ENCODE measurements at regions not wholly inside any gene's neighbourhood (a gene's known extent, or its start where the extent isn't known, plus 50 kb on each side); places are given as distances from the start of the nearest gene placed in this dataset.
"Not testable (repeated sequence)": the region's sequence is repeated elsewhere in the genome, so short reads cannot be mapped to it uniquely, and the experiment has no call there.

DNA sequence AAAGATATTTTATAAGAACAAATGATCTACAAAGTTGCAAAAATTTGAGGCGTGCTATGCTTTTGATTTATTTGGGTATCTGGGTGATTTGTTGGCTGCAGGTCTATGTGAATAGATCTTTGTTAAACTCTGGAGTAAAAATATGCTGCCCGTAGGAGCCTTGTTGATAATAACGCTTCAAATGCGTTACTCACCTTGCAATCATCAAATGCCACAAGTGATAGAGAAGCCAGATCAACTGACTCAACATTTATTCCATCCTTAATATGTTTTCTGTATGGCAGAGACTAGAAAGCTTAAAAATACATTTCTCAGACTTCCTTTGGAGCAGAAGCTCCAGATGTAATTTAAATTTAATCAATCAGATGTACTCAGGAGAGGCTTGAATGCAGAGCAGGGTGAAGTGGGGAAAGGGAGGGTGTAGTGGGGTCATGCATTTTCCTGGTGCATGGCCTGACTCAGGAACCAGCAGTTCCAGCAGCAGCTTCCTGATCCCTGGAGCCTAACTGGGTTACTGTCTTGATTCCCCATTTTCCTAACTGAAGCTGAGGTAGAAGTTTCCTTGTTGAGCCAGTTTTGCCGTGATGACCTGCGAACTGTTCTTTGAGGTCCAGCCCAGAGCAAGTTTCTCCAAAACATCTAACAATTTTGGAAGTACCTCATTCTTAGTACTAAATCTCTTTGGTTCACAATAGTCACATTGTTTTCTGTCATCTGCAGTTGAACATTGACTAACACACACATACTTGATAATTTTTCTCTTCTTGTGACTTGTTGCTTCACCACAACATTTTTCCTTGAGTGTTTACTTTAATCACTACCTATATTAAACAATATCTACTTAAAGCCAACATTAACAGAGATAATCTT lies 284.7 kb upstream of the CWC22 start:
- no peak for DNase-seq (ENCODE audit: low spot score)

- DNase-seq (ENCODE audit: low spot score) = no peak
Observed at GRCh38 chr2:180291060-180291459, 284.0 kb upstream of the CWC22 start.

GRCh38 chr2:180289627-180290026 lies 282.5 kb upstream of the CWC22 start:
- no peak for DNase-seq (ENCODE audit: low spot score)

DNA sequence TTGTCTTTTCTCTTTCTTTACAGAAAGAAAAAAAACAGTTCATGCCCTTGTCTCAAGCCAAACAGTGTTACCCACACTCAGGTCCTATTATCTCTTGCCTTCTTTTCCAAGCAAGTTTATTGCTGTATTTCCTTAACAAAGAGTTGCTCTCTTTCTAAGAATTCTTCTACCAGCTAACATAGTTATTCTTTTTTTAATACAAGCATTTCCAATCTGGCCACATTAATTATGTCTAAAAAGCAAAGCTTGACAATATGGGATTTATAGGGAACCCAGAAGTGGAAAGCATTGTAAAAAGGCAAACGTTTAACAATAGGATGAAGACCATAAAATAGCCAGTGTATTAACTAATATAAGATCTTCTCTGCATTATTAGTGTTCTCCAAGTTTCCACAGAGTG lies 272.5 kb upstream of the CWC22 start:
- DNase-seq (ENCODE audit: low spot score) = no peak

DNA sequence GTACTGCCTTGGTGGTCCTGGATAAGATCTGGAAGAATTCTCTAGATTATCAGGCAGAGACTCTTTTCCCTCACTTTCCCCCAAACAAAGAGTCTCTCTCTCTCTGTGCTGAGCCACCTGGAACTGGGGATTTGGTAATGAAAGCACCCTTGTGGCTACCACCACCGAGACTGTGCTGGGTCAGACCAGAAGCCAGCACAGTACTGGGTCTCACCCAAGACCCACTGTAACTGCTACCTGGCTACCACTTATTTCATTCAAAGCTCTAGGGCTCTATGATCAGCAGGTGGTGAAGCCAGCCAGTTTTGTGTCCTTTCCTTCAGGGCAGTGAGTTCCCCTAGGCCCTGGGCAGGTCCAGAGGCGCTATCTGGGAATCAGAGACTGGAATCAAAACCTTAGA lies 269.6 kb upstream of the CWC22 start:
- no peak for DNase-seq (ENCODE audit: low spot score)

- DNase-seq (ENCODE audit: low spot score) = no peak
Observed at GRCh38 chr2:180268006-180268405, 260.9 kb upstream of the CWC22 start.

- no peak for DNase-seq (ENCODE audit: low spot score)
Observed at GRCh38 chr2:180261976-180262375, 254.9 kb upstream of the CWC22 start.

- DNase-seq (ENCODE audit: low spot score) = no peak
Observed at GRCh38 chr2:180258579-180258978, 251.5 kb upstream of the CWC22 start.

DNA sequence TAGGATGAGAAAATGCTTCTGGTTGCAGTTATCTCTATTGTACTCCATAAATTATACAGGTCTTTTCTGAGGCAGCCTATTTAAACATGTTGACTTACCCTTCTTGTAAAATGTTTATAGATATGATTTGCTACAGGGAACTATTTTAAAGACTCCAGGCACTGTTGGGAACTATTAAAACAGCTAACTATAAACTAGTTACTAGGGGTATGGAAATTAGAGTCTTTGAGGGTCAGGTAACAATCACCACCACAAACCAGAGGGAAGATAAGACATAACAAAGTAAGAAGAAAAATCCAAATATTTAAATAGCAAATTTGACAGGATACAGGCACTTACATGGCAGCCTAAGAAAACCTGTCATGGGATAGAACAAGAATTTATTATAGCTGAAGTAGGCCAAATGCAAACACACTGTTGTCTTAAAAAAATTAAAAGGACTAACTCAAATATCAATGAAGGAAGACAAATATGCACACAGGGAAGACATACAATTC lies 251.0 kb upstream of the CWC22 start:
- no peak for DNase-seq (ENCODE audit: low spot score)

DNA sequence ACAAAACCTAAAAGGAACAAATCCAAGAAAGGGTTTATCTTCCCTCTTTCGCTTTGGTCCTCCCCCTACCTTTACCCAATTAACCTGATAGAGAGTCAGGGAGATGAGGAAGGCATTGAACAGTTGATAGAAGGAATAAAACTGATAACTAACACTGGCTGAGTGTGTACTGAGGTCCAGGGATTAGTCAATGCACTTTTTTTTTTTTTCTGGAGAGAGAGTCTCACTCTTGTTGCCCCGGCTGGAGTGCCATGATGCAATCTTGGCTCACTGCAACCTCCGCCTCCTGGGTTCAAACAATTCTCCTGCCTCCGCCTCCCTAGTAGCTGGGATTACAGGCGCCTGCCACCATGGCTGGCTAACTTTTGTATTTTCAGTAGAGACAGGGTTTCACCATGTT lies 250.2 kb upstream of the CWC22 start:
- DNase-seq (ENCODE audit: low spot score) = no peak

- DNase-seq (ENCODE audit: low spot score) = no peak
Observed at GRCh38 chr2:180255981-180256380, 248.9 kb upstream of the CWC22 start.

- no peak for DNase-seq (ENCODE audit: low spot score)
Observed at GRCh38 chr2:180254872-180255271, 247.8 kb upstream of the CWC22 start.

- no peak for DNase-seq (ENCODE audit: low spot score)
Observed at GRCh38 chr2:180247658-180248057, 240.6 kb upstream of the CWC22 start.

- no peak for DNase-seq (ENCODE audit: low spot score)
Observed at GRCh38 chr2:180246268-180246667, 239.2 kb upstream of the CWC22 start.

GRCh38 chr2:180240774-180241173 lies 233.7 kb upstream of the CWC22 start:
- DNase-seq (ENCODE audit: low spot score) = no peak

GRCh38 chr2:180238729-180239128 lies 231.6 kb upstream of the CWC22 start:
- no peak for DNase-seq (ENCODE audit: low spot score)

- not testable (repeated sequence) for DNase-seq (ENCODE audit: low spot score)
Observed at GRCh38 chr2:180236061-180236460, 229.0 kb upstream of the CWC22 start.

GRCh38 chr2:180235506-180235905 lies 228.4 kb upstream of the CWC22 start:
- DNase-seq (ENCODE audit: low spot score) = not testable (repeated sequence)

GRCh38 chr2:180234991-180235390 lies 227.9 kb upstream of the CWC22 start:
- not testable (repeated sequence) for DNase-seq (ENCODE audit: low spot score)

DNA sequence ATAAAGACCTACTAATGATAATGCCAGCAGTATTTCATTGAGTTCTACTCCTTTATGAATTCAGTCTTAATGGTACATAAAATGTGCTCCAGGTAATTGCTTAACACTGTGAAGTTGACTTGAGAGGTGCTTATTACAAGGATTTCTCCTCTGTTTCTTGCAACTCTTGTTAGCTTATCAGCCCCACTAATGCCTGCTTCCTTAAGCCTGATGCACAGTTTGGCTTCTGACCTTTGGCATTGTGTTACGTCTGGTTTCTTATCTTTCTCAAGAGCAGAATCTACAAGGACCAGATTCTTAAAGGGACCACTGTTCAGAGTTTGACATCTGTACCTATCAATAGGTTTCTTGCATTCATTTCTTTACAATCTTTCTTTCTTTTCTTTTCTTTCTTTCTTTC lies 223.9 kb upstream of the CWC22 start:
- DNase-seq (ENCODE audit: low spot score) = no peak

DNA sequence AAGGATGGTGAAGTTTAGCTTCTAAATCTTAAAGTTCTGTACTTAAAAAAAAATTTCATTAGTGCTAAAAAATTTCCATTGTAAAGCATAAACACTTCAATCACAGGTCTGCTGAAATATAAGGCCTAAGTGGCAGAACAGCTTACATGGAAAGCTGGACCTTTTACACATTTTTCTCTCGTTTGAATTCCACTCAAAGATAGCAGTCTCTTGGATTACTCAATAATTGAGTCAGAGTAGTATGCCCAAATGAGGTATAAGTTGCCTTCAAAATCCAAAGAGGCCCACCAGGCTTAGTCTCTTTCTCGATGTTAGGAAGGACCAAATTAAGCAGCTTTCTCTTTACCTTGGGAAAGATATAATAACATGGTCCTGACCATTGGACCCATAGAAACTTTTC lies 220.4 kb upstream of the CWC22 start:
- DNase-seq (ENCODE audit: low spot score) = no peak

DNA sequence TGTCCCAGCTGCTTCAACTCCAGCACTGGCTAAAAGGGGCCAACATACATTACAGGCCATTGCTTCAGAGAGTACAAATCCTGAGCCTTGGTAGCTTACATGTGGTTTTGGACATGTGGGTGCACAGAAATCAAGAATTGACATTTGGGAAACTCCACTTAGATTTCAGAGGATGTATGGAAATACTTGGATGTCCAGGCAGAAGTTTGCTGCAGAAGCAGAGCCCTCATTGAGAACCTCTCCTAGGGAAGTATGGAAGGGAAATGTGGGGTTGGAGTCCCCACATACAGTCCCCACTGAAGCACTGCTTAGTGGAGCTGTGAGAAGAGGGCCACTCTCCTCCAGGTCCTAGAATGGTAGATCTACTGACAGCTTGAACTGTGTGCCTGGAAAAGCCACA lies 218.0 kb upstream of the CWC22 start:
- DNase-seq (ENCODE audit: low spot score) = no peak

GRCh38 chr2:180222644-180223043 lies 215.5 kb upstream of the CWC22 start:
- DNase-seq (ENCODE audit: low spot score) = no peak

- no peak for DNase-seq (ENCODE audit: low spot score)
Observed at GRCh38 chr2:180219491-180219890, 212.4 kb upstream of the CWC22 start.
